DMS53 treated with DMSO at 0.1 percent for 48 hours (cell line): ENCODE measurements at regions not wholly inside any gene's neighbourhood (a gene's known extent, or its start where the extent isn't known, plus 50 kb on each side); places are given as distances from the start of the nearest gene placed in this dataset.
"Not testable (repeated sequence)": the region's sequence is repeated elsewhere in the genome, so short reads cannot be mapped to it uniquely, and the experiment has no call there.

Source experiments
- DNase-seq: peaks from one replicate; lab custom pipeline; 2025; ENCODE audit not compliant: unreplicated experiment; lab: John Stamatoyannopoulos, UW

- no peak for DNase-seq
Observed at GRCh38 chr1:189752461-189752995, 725.1 kb downstream of the BRINP3 start.

DNA sequence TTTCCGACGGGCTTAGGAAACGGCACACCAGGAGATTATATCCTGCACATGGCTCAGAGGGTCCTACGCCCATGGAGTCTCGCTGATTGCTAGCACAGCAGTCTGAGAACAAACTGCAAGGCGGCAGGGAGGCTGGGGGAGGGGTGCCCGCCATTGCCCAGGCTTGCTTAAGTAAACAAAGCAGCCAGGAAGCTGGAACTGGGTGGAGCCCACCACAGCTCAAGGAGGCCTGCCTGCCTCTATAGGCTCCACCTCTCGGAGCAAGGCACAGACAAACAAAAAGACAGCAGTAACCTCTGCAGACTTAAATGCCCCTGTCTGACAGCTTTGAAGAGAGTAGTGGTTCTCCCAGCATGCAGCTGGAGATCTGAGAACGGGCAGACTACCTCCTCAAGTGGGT is 722.6 kb downstream of the BRINP3 start:
- DNase-seq, result not testable (repeated sequence)

DNA sequence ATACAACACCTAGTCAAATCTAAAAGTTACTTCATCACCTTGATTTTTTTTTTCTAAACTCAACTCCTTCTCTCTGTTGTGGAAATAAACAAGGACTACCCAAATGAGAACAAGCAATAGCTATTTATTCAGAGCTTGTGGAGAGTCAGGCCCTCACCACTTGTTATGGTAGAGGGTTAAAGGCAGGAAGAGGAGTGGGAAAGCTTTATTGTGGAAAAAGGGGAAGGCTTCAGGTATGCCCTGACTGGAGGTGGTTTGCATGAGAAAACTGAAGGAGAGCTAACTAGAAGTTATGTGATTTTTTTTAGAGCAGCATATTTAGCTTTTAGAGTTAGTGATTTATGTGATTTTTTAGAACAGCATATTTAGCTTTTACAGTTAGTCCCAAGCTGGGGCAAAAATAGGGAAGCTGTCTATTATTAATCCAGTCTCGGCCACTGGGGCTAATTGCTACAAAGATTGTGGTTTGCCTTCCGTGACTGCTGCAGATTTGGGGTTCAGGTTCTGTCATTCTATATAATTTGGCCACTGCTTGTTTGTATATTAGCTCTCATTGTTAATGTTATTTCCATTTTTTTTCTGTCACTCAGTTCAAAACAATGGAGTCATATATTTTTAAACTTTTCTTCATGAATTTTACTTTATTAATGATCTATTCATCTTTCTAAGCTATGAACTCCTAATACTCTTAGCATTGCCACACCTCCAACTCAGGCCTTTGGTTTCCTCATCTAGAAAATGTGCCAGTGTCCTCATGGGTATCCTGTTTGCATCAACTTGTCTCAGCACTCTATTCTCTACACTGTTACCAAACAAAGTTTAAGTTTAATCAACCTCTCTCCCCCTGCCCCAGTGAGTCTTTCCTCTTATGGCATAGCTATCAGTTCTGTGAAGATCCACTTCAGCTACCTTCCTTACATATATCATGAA is 713.0 kb downstream of the BRINP3 start:
- DNase-seq, result no peak

DNA sequence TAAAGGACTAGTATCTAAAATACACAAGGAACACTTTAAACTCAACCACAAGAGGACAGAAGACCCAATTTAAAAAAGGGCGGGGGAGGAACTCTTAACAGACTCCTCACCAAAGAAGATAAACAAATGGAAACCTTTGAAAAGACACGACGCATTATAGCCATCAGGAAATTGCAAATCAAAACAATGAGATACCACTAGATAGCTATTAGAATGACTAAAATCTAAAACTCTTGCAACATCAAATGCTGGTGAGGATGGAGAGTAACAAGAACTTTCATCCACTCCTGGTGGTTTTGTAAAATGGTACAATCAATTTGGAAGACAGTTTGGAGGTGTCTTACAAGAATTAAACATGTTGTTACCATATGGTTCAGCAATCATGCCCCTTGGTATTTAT is 708.2 kb downstream of the BRINP3 start:
- no peak for DNase-seq

- peak; percentile 78 for DNase-seq
Observed at GRCh38 chr1:189774721-189775287, 702.9 kb downstream of the BRINP3 start.

DNA sequence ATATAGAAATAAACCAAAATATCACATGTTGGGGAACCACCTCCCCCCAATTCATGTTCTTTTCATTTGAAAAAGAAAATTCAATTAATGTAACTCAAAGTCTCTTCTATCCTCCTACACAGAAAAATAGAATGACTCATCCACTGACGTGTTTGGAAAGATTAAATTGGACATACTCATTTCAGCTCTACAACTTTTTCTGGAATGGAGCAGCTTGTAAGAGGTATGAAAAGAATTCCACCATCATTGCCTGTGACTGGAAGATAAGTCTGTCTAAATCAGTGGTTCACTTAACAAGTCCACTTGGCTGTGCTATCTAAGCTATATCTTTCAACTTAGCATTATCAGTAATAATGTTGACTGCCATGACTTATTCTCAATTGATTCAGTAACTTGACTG is 702.3 kb downstream of the BRINP3 start:
- DNase-seq, result no peak

DNA sequence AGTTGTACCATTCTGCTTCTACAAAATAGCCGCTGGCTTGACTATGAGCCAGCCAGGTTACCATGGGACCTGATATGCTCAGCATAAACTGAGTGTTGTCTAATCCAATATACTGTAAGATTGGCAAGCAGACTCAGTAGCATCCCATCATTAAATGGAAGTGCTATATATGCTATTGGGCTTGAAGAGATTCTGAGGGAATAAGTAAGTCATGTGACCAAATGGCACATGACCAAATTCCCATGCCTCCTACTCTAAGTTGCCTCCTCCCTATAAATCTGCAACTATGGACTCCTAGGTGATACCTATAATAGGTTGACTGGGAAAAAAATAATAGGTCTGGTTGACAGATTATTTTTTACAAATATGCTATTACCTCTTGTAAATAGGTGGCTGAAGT is 698.6 kb downstream of the BRINP3 start:
- no peak for DNase-seq

DNA sequence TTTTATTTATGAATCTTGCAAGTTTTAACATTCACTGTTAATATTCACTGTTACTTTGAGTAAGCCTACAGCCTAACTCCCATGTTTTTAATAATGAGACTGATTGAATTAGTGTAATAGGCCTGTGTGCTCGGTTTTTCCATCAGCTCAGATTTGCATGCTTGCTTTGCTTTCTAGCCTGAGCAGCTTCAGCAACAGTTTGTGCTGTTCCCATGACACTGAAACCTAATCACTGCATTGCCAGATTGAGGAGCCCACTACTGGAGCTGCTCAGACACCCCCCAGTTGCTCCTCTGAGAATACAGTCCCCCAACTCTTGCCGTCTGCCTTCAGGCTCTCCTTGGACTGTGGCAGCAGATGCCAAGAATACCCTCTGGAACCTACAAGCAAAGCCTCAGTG is 695.4 kb downstream of the BRINP3 start:
- no peak for DNase-seq

GRCh38 chr1:189783456-189783855 is 694.2 kb downstream of the BRINP3 start:
- DNase-seq, result no peak

- DNase-seq, result no peak
Observed at GRCh38 chr1:189786761-189787160, 690.9 kb downstream of the BRINP3 start.

DNA sequence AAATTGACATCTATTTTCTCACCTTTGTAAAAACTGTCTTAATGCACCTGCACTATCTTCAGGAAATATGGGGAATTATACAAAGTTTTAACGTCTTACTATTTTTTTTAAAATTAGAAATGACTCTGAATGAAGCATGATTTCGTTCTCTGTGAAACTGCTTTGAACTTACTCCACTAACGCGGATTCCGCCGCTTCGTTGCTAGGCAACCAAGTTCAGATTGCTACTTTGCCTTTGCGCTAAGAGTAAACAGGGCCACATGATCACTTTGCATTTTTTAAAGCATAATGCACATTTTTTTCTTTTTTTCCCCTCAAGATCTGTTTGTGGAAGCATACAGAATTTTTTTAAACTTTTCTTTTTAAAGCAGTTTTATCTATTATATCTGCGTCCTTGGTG is 690.5 kb downstream of the BRINP3 start:
- no peak for DNase-seq

DNA sequence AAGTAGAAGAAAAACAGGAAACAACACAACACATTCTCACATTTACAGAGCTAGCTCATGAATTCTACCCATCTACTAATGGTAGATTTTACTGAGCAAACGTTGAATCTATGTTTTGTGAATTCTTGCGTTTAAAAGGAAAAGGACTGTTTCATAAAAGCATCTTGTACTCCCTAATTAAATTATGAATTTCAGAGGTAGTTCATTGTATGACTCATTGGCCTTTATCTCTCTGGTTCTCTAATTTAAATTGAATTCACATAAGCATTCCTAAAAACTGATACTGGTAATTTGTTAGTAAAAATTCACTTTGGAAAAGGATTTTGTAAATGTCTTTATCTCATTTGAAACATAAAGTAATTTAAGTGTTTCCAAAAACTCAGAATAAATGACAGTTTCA is 687.3 kb downstream of the BRINP3 start:
- no peak for DNase-seq

DNA sequence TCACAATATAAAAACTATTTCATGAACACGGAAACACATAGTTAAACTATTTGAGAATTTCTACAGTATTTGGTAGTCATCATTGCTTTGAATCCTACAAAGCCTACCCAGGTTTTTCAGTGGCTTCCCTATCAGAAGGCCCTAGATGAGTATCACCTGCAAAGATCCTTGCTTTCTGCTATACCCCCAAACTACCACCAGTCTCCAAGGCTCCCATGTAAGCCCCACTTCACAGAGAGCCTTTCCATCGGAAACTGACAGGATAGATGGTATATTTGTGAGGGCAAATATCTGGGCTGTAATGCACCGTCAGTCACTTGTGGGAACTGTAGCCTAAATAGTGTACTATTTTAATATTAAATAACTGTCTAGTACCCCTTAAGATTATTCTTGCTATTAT is 674.3 kb downstream of the BRINP3 start:
- DNase-seq, result no peak

DNA sequence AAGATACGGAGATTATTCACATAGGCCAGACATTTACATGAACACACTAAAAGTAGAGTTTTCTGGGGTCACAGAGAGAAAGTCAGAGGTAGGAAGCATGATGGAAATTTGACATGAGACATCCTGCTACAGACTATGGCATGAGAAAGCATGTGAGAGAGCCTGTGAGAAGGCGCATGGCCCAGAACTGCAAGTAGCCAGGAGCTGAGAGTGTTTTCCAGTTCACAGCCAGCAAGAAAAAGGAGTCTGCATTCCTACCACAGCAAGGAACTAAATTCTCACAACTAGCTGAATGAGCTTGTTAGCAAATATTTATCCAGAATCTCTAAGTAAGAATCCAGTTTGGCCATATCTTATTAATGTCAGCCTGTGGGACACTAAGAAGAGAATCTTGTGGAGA is 673.3 kb downstream of the BRINP3 start:
- no peak for DNase-seq

- no peak for DNase-seq
Observed at GRCh38 chr1:189805735-189806134, 671.9 kb downstream of the BRINP3 start.

GRCh38 chr1:189810639-189811038 is 667.0 kb downstream of the BRINP3 start:
- not testable (repeated sequence) for DNase-seq

DNA sequence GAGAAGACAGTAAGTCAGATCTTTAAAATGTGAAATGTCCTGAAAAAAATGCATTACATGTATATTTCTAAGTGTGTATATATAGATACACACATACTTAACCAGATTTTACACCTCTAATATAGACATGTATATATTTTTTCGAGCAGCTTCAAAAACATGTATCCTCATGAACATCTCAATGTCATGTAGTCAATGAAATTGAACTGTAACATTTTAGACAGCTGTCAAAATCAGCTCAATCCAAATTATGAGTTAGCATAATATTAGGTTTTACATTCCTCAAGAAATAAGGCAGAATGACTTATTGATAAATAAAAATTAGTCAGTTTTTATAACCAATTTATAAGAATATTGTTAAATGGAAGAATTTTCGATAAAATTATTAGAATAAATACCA is 665.7 kb downstream of the BRINP3 start:
- DNase-seq, result no peak

GRCh38 chr1:189816558-189816957 is 661.1 kb downstream of the BRINP3 start:
- no peak for DNase-seq

- DNase-seq, result no peak
Observed at GRCh38 chr1:189819751-189820150, 657.9 kb downstream of the BRINP3 start.

- no peak for DNase-seq
Observed at GRCh38 chr1:189821833-189822232, 655.8 kb downstream of the BRINP3 start.

- no peak for DNase-seq
Observed at GRCh38 chr1:189834813-189835212, 642.9 kb downstream of the BRINP3 start.

GRCh38 chr1:189847613-189848012 is 630.1 kb downstream of the BRINP3 start:
- no peak for DNase-seq
